OCI-LY7 (cell line): ENCODE measurements at regions not wholly inside any gene's neighbourhood (a gene's known extent, or its start where the extent isn't known, plus 50 kb on each side); places are given as distances from the start of the nearest gene placed in this dataset.

ENCODE experiments used
- BruUV-seq: library from RNA; stranded (reverse); fragments of 400-500 nt; replicated peaks from 2 replicates; lab custom pipeline; 2021; lab: Mats Ljungman, UMichigan
- CTCF ChIA-PET: fragments of 300-600 bp; sonication (Branson Sonifier 250); formaldehyde crosslinking; loops from one replicate; lab custom pipeline; 2022; ENCODE audit warnings: antibody characterized with exemption; ENCODE audit not compliant: unreplicated experiment; lab: Charles Lee
- POLR2A ChIA-PET: fragments of 300-600 bp; sonication (Branson Sonifier 250); formaldehyde crosslinking; loops from one replicate; lab custom pipeline; 2022; ENCODE audit warnings: antibody characterized with exemption; lab: Charles Lee
- DNase-seq: peaks from one replicate; pipeline ENCODE4 v3.0.0-alpha.2; 2015; ENCODE audit warnings: low spot score
- H2AFZ ChIP-seq: fragments of 200-600 bp; sonication (generic), shearing (Covaris generic); 2 replicates; pipeline ENCODE4 v1.6.1; 2014; ENCODE audit warnings: mild to moderate bottlenecking, antibody characterized with exemption, low read length, moderate library complexity
- H3K27ac ChIP-seq: fragments of 200-600 bp; sonication (generic); 2 replicates; pipeline ENCODE4 v1.5.1; 2014; ENCODE audit warnings: mixed run types, low read depth, mild to moderate bottlenecking, moderate library complexity, low read length, inconsistent platforms; ENCODE audit not compliant: poor library complexity, severe bottlenecking
- H3K36me3 ChIP-seq: fragments of 200-600 bp; sonication (generic); 2 replicates; pipeline ENCODE4 v1.6.1; 2014; ENCODE audit warnings: mild to moderate bottlenecking, antibody characterized with exemption, low read length, moderate library complexity, mixed read lengths; ENCODE audit not compliant: insufficient read depth
- H3K4me1 ChIP-seq: fragments of 200-600 bp; sonication (generic); 2 replicates; pipeline ENCODE4 v1.5.1; 2014; ENCODE audit warnings: mild to moderate bottlenecking, low read length; ENCODE audit not compliant: insufficient read depth, poor library complexity, severe bottlenecking
- H3K4me2 ChIP-seq: fragments of 200-600 bp; sonication (generic); 2 replicates; pipeline ENCODE4 v1.6.1; 2014; ENCODE audit warnings: mild to moderate bottlenecking, low read length
- H3K4me3 ChIP-seq: fragments of 200-600 bp; sonication (generic); 2 replicates; pipeline ENCODE4 v1.5.1; 2014; ENCODE audit warnings: mild to moderate bottlenecking, low read depth, low read length; ENCODE audit not compliant: poor library complexity, severe bottlenecking
- H3K79me2 ChIP-seq: fragments of 200-600 bp; sonication (generic); 2 replicates; pipeline ENCODE4 v1.6.1; 2016; ENCODE audit warnings: low read depth, mild to moderate bottlenecking, low read length, moderate library complexity, mixed read lengths; ENCODE audit not compliant: insufficient read depth
- H3K9me2 ChIP-seq: fragments of 200-600 bp; sonication (generic); 2 replicates; pipeline ENCODE4 v1.6.1; 2016; ENCODE audit warnings: mild to moderate bottlenecking, low read length, mixed read lengths; ENCODE audit not compliant: insufficient read depth
- H3K9me3 ChIP-seq: fragments of 200-600 bp; sonication (generic); 2 replicates; pipeline ENCODE4 v1.6.1; 2014; ENCODE audit warnings: mild to moderate bottlenecking, mixed run types, low read length, mixed read lengths
- H4K20me1 ChIP-seq: fragments of 200-600 bp; sonication (generic); 2 replicates; pipeline ENCODE4 v1.6.1; 2014; ENCODE audit warnings: mild to moderate bottlenecking, antibody characterized with exemption, low read length, moderate library complexity, mixed read lengths; ENCODE audit not compliant: insufficient read depth
- EZH2phosphoT487 ChIP-seq: fragments of 200-600 bp; sonication (generic); IDR thresholded peaks from 2 replicates; pipeline ENCODE4 v1.6.1; 2018; ENCODE audit warnings: low read depth, borderline replicate concordance, mild to moderate bottlenecking, mixed run types, antibody characterized with exemption, low read length, moderate library complexity, mixed read lengths
- intact Hi-C: fragments of 100-400 bp; cut with micrococcal nuclease; formaldehyde crosslinking; loops from one replicate; pipeline ENCODE4 v1.10.0; 2022; ENCODE audit not compliant: unreplicated experiment
- TF ChIP-seq, protein P1 (sequence below): fragments of 200-600 bp; sonication (generic); conservative IDR thresholded peaks from 2 replicates; pipeline ENCODE4 v1.5.1; 2014; ENCODE audit warnings: mild to moderate bottlenecking, antibody characterized with exemption, low read length, moderate library complexity, mixed read lengths

GRCh38 chr9:78971540-78971939 is 600.2 kb upstream of the TLE4 start:
- Histone ChIP-seq H3K27ac (no peak overlapping the region), H4K20me1 (no peaks in the 10 kb centered on the region), H3K4me2 (no peak overlapping the region), H3K79me2 (no peaks in the 10 kb centered on the region), H3K4me1 (no peaks in the 10 kb centered on the region), H3K36me3 (no peaks in the 10 kb centered on the region), H3K9me2 (no peaks in the 10 kb centered on the region), H3K9me3 (no peaks in the 10 kb centered on the region), H2AFZ (no peak overlapping the region), H3K4me3 (no peak overlapping the region)
- CTCF ChIA-PET: no interaction called here
- no peak for TF ChIP-seq EZH2phosphoT487
- TF ChIP-seq, protein P1, sequence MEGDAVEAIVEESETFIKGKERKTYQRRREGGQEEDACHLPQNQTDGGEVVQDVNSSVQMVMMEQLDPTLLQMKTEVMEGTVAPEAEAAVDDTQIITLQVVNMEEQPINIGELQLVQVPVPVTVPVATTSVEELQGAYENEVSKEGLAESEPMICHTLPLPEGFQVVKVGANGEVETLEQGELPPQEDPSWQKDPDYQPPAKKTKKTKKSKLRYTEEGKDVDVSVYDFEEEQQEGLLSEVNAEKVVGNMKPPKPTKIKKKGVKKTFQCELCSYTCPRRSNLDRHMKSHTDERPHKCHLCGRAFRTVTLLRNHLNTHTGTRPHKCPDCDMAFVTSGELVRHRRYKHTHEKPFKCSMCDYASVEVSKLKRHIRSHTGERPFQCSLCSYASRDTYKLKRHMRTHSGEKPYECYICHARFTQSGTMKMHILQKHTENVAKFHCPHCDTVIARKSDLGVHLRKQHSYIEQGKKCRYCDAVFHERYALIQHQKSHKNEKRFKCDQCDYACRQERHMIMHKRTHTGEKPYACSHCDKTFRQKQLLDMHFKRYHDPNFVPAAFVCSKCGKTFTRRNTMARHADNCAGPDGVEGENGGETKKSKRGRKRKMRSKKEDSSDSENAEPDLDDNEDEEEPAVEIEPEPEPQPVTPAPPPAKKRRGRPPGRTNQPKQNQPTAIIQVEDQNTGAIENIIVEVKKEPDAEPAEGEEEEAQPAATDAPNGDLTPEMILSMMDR: no peak
- BruUV-seq: no TSS peak
- intact Hi-C loops: no loop called here
- POLR2A ChIA-PET: interaction anchor here (0.7 kb wide), 1 partner anchor 333 kb away, joined by 4 read pairs; no protein-coding TSS in a partner anchor
- DNase-seq: no peak

- Histone ChIP-seq H2AFZ (no peak overlapping the region), H3K4me1 (no peaks in the 10 kb centered on the region), H3K9me3 (no peaks in the 10 kb centered on the region), H3K27ac (no peak overlapping the region), H4K20me1 (no peaks in the 10 kb centered on the region), H3K4me2 (no peak overlapping the region), H3K9me2 (no peaks in the 10 kb centered on the region), H3K36me3 (no peaks in the 10 kb centered on the region), H3K79me2 (no peaks in the 10 kb centered on the region), H3K4me3 (no peak overlapping the region)
- no peak for DNase-seq
- CTCF ChIA-PET: no interaction called here
- no TSS peak for BruUV-seq
- no peak for TF ChIP-seq EZH2phosphoT487
- TF ChIP-seq, protein P1: no peak
- POLR2A ChIA-PET: interaction anchor here (0.5 to 0.7 kb wide), 4 partner anchors 332 to 1985 kb away, joined by 3 to 4 read pairs (median 3); no protein-coding TSS in a partner anchor
- intact Hi-C loops: no loop called here
Observed at GRCh38 chr9:78972303-78972999, 599.3 kb upstream of the TLE4 start.

DNA sequence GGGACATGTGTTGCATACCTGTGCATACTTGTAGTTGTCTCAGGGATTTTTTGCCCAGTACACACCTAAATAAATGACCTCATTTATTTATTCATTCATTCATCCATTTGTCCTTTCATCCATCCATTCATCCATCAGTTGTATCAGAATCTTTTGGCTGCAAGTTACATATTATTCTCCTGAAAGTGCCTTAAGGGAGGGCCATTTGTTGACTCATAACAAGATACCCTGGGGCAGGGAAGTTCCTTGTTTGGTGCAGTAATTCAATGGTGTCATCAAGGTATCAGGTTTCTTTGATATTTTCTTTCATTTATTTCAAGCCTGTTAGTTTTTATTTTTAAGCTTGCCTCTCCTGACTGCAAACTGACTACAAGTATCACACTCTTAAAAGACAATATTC is 597.9 kb upstream of the TLE4 start:
- no peak overlapping the region for H3K4me2 ChIP-seq
- no TSS peak for BruUV-seq
- ChIA-PET CTCF (no interaction called here), POLR2A (no interaction called here)
- no peaks in the 10 kb centered on the region for H3K9me3 ChIP-seq
- no peak for TF ChIP-seq EZH2phosphoT487
- TF ChIP-seq, protein P1: no peak
- DNase-seq: no peak
- H2AFZ ChIP-seq: no peak overlapping the region
- no peak overlapping the region for H3K4me3 ChIP-seq
- H3K36me3 ChIP-seq: no peaks in the 10 kb centered on the region
- no peaks in the 10 kb centered on the region for H4K20me1 ChIP-seq
- H3K27ac ChIP-seq: no peak overlapping the region
- intact Hi-C loops: no loop called here
- no peaks in the 10 kb centered on the region for H3K4me1 ChIP-seq
- no peaks in the 10 kb centered on the region for H3K9me2 ChIP-seq
- no peaks in the 10 kb centered on the region for H3K79me2 ChIP-seq
